ENCODE measurements at regions not wholly inside any gene's neighbourhood (a gene's known extent, or its start where the extent isn't known, plus 50 kb on each side); places are given as distances from the start of the nearest gene placed in this dataset.

DNA sequence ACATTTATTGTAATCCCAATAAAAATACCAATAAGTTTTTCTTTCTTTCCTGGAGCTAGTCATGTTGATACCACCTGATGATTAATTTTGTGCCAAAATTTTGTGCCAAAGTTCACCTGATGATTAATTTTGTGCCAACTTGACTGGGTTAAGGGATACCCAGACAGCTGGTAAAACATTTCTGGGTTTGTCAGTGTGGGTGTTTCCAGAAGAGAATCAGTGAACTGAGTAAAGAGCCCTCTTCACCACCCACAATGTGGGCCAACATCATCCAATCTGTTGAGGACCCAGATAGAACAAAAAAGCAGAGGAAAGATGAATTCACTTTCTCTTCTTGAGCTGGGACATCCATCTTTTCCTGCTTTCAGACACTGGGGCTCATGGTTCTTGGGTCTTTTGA lies 292.9 kb downstream of the LMO7 start:
- Histone ChIP-seq H3K9ac (replicated peaks; ENCODE audit: extremely low read depth, insufficient read depth, low read length) (no peak overlapping the region), H3K4me2 (ENCODE audit: insufficient read depth, low read length) (no peak overlapping the region), H3K4me3 (replicated peaks in 1 of 3; ENCODE audit: insufficient read depth in 1 of 3, low read depth in 1 of 3, low read length in 3 of 3) (no peak overlapping the region), H3K9me1 (replicated peaks; ENCODE audit: control insufficient read depth, extremely low read depth, insufficient read depth, low read length) (no peaks in the 10 kb centered on the region), H3K27me3 (ENCODE audit: control insufficient read depth in 2 of 2, insufficient read depth in 2 of 2, low read length in 2 of 2) (peaks cover 1 to 3% of the 10 kb centered on the region in 2 experiments), H3K36me3 (ENCODE audit: control insufficient read depth in 2 of 2, extremely low read depth in 1 of 2, insufficient read depth in 2 of 2, low read length in 2 of 2) (no peaks in the 10 kb centered on the region), H3K79me2 (ENCODE audit: control insufficient read depth, insufficient read depth, low read length) (no peaks in the 10 kb centered on the region), H2AFZ (ENCODE audit: low read depth, low read length) (no peak overlapping the region), H3K4me1 (ENCODE audit: control insufficient read depth, extremely low read depth, insufficient read depth, low read length) (no peaks in the 10 kb centered on the region), H3K9me3 (replicated peaks; ENCODE audit: control insufficient read depth, insufficient read depth, low read length) (no peaks in the 10 kb centered on the region), H4K20me1 (replicated peaks; ENCODE audit: control insufficient read depth, extremely low read depth, insufficient read depth, low read length) (no peaks in the 10 kb centered on the region), H3K27ac (ENCODE audit: insufficient read depth, low read depth, low read length) (no peak overlapping the region)
- TF ChIP-seq, protein P1, sequence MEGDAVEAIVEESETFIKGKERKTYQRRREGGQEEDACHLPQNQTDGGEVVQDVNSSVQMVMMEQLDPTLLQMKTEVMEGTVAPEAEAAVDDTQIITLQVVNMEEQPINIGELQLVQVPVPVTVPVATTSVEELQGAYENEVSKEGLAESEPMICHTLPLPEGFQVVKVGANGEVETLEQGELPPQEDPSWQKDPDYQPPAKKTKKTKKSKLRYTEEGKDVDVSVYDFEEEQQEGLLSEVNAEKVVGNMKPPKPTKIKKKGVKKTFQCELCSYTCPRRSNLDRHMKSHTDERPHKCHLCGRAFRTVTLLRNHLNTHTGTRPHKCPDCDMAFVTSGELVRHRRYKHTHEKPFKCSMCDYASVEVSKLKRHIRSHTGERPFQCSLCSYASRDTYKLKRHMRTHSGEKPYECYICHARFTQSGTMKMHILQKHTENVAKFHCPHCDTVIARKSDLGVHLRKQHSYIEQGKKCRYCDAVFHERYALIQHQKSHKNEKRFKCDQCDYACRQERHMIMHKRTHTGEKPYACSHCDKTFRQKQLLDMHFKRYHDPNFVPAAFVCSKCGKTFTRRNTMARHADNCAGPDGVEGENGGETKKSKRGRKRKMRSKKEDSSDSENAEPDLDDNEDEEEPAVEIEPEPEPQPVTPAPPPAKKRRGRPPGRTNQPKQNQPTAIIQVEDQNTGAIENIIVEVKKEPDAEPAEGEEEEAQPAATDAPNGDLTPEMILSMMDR (IDR thresholded peaks at IDR 0.05; ENCODE audit: extremely low read depth in 1 of 2, insufficient read depth in 1 of 2, low read depth in 1 of 2, low read length in 2 of 2), result no peak
- no peak for TF ChIP-seq POLR2AphosphoS5 (IDR thresholded peaks at IDR 0.05; ENCODE audit: insufficient read depth, low read depth, low read length)
- no peak for TF ChIP-seq FOS (IDR thresholded peaks at IDR 0.05; ENCODE audit: borderline replicate concordance, insufficient read depth, low read length)
- TF ChIP-seq POLR2A (IDR thresholded peaks at IDR 0.05; ENCODE audit: low read depth, low read length), result no peak
- TF ChIP-seq JUN (IDR thresholded peaks at IDR 0.05; ENCODE audit: borderline replicate concordance, insufficient read depth, insufficient read length, low read depth), result no peak
- TF ChIP-seq, protein P2, sequence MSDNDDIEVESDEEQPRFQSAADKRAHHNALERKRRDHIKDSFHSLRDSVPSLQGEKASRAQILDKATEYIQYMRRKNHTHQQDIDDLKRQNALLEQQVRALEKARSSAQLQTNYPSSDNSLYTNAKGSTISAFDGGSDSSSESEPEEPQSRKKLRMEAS (IDR thresholded peaks at IDR 0.05; ENCODE audit: insufficient read depth, insufficient read length), result no peak
- TF ChIP-seq GATA2 (IDR thresholded peaks at IDR 0.05; ENCODE audit: insufficient read depth, insufficient read length, low read depth, low read length), result no peak
- TF ChIP-seq EZH2 (IDR thresholded peaks at IDR 0.05; ENCODE audit: borderline replicate concordance, low read depth, low read length, severe bottlenecking), result no peak
- no peak for TF ChIP-seq MYC (IDR thresholded peaks at IDR 0.05; ENCODE audit: low read depth, low read length)
- ChIA-PET POLR2A (no interaction called here), CTCF (no interaction called here)
- dilution Hi-C loops (cut with MboI; ENCODE audit: extremely low pct_ligation_motif_present, low sequenced_read_pairs) (no loop called here), intact Hi-C loops (cut with micrococcal nuclease) (no loop called here)
- DNase-seq (ENCODE audit: low read depth, low spot score) (no peak), FAIRE-seq (no peak)
- no TSS peak for BruUV-seq (replicated peaks)

Measured in endothelial cell of umbilical vein (primary cell).